AG04449 (cell line): ENCODE measurements at regions not wholly inside any gene's neighbourhood (a gene's known extent, or its start where the extent isn't known, plus 50 kb on each side); places are given as distances from the start of the nearest gene placed in this dataset.
"Not testable (repeated sequence)": the region's sequence is repeated elsewhere in the genome, so short reads cannot be mapped to it uniquely, and the experiment has no call there.

Experiments
- CTCF ChIA-PET: fragments of 350-600 bp; formaldehyde crosslinking; extraction: SDS; loops from one replicate; lab custom pipeline; 2021; ENCODE audit warnings: antibody characterized with exemption; lab: Yijun Ruan, JAX
- POLR2A ChIA-PET: fragments of 400-600, 350-600 bp; formaldehyde crosslinking; extraction: SDS; loops from one replicate; lab custom pipeline; 2020; ENCODE audit warnings: antibody characterized with exemption, inconsistent platforms; lab: Yijun Ruan, JAX
- DNase-seq: peaks from one replicate; pipeline ENCODE4 v3.0.0-alpha.2; 2010; ENCODE audit warnings: low read depth, low spot score
- H3K4me3 ChIP-seq: 2 replicates; pipeline ENCODE4 v1.5.1; 2011; ENCODE audit warnings: low read depth, mild to moderate bottlenecking, control low read depth, low read length
- TF ChIP-seq, protein P1 (sequence below): IDR thresholded peaks from one replicate; pipeline ENCODE4 v1.5.1; 2011; ENCODE audit warnings: mild to moderate bottlenecking, moderate library complexity, low read length, control low read depth, inconsistent platforms; ENCODE audit not compliant: insufficient read depth; ENCODE audit errors: missing control alignments

DNA sequence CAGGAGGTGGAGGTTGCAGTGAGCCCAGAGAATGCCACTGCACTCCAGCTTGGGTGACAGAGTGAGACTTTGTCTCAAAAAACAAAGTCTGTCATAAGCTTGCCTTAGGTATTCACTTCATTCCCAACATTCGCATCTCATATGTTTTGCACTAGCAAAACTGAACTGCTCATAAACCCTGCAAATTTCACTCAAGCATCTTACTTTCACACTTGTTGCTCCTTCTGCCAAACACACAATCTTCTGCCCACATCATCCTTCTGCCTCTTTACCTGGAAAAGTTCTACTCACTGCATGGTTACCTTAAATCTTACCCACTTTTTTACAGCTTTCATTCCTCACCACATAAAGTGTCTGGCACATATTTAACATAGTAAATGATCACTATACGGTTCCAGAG is 152.5 kb downstream of the USP22 start:
- POLR2A ChIA-PET: no interaction called here
- DNase-seq: no peak
- CTCF ChIA-PET: no interaction called here
- H3K4me3 ChIP-seq: no peak overlapping the region
- TF ChIP-seq, protein P1, sequence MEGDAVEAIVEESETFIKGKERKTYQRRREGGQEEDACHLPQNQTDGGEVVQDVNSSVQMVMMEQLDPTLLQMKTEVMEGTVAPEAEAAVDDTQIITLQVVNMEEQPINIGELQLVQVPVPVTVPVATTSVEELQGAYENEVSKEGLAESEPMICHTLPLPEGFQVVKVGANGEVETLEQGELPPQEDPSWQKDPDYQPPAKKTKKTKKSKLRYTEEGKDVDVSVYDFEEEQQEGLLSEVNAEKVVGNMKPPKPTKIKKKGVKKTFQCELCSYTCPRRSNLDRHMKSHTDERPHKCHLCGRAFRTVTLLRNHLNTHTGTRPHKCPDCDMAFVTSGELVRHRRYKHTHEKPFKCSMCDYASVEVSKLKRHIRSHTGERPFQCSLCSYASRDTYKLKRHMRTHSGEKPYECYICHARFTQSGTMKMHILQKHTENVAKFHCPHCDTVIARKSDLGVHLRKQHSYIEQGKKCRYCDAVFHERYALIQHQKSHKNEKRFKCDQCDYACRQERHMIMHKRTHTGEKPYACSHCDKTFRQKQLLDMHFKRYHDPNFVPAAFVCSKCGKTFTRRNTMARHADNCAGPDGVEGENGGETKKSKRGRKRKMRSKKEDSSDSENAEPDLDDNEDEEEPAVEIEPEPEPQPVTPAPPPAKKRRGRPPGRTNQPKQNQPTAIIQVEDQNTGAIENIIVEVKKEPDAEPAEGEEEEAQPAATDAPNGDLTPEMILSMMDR: no peak

DNA sequence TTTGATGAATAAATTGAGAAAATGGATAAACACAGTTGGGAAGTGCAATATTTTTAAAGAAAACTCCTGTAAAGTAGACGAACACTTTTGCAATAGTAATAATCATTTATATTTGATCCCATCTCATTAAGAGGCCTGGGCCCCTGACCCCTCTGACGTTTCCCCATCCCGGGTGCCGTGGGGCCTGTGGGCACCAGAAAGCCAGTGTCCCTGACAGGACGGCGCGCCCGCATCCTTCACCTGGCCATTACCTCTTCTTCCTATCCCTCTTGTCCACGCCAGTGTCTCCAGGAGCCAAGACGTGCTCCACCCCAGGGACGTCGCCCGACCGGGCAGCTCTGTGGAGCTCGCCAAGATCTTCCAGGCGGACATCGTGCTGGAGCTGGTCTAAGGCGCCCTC is 147.4 kb downstream of the USP22 start:
- DNase-seq, H3K4me3 ChIP-seq, CTCF ChIA-PET, POLR2A ChIA-PET: not testable (repeated sequence)

DNA sequence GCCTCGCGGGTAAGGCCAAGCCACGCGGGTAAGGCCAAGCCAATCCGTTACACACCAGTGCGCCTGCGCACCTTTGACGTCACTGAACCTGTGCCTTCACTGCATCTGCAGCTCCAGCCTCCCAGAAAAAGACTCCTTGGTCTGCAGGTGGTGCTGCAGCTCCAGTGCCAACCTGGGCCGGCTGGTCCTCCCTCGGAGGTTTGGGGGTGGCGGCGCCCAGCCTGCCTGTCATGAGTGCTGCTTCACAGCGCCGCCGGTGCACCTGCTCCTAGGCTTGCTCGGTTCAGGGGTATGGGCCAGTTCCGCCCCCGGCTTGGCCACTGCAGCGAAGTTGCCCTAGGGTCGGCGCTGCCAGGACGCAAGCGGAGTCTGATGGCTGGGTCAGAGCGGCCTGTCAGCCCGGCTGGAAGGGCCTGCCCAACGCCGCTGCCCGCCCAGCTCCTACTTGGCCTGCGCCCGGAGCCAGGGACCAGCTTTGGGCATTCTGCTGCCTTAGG is 146.6 kb downstream of the USP22 start:
- H3K4me3 ChIP-seq: no peak overlapping the region
- no peak for DNase-seq
- TF ChIP-seq, protein P1: no peak
- CTCF ChIA-PET: no interaction called here
- POLR2A ChIA-PET: no interaction called here

DNA sequence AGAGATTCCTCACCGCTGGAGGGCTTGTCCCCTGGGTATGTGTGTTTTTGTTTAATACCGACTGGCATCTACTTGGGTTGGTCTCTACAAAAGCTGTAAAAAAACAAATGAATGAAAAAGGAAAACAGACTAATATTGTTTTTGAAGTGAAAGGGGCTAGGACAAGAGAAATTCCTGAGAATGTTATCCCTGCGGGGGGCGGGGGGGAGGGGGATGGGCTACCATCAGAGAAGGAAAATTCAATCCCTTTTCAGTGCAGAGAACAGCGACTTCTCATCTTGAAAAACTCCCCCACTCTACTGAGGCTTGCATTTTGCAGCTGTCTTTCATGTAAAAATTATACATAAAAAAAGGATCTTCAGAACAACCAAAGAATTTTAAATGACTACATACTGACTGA is 144.1 kb downstream of the USP22 start:
- DNase-seq, CTCF ChIA-PET: not testable (repeated sequence)

DNA sequence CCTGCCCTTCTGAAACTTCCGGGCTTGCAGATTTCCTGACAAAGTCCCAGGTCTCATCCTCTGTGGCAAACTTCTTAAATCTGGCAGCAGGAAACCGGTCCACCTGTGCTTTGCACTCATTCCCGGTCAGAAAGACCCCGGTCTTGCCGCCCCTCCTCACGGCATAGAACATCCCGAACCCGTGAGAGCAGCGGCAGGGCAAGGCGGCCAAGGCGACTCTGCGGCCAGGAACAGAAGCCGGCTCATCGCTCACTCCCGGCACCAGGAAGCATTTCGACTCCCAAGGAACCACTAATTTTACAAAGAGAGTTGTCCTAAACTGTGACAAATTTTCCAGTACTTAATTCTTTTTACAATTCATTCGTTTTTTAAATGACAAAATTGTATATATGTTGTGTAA is 140.3 kb downstream of the USP22 start:
- DNase-seq, POLR2A ChIA-PET, H3K4me3 ChIP-seq, CTCF ChIA-PET: not testable (repeated sequence)

More for the DNA sequence above, 144.1 kb downstream of the USP22 start:
- H3K4me3 ChIP-seq, POLR2A ChIA-PET: not testable (repeated sequence)

DNA sequence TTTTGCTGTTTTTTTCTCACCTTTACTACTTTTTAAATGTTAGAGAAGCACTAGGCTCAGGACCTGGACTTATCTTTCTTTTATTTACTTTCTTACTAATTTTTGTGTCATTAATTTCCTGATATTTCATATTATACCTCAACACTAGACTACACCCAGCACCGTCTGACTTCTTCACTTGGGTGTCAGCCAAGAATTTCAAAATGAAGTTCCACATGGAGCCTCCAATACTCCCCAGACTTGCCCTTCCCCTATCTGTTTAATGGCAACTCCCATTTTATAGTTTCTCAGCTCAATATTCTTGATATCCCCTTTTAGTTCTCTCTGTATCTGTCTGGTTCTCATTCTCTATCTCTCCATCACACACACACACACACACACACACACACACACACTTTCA is 139.3 kb downstream of the USP22 start:
- DNase-seq, H3K4me3 ChIP-seq, CTCF ChIA-PET: not testable (repeated sequence)
- POLR2A ChIA-PET: interaction anchor here (0.6 kb wide), 1 partner anchor 15 kb away, joined by 4 read pairs; no protein-coding TSS in a partner anchor

DNA sequence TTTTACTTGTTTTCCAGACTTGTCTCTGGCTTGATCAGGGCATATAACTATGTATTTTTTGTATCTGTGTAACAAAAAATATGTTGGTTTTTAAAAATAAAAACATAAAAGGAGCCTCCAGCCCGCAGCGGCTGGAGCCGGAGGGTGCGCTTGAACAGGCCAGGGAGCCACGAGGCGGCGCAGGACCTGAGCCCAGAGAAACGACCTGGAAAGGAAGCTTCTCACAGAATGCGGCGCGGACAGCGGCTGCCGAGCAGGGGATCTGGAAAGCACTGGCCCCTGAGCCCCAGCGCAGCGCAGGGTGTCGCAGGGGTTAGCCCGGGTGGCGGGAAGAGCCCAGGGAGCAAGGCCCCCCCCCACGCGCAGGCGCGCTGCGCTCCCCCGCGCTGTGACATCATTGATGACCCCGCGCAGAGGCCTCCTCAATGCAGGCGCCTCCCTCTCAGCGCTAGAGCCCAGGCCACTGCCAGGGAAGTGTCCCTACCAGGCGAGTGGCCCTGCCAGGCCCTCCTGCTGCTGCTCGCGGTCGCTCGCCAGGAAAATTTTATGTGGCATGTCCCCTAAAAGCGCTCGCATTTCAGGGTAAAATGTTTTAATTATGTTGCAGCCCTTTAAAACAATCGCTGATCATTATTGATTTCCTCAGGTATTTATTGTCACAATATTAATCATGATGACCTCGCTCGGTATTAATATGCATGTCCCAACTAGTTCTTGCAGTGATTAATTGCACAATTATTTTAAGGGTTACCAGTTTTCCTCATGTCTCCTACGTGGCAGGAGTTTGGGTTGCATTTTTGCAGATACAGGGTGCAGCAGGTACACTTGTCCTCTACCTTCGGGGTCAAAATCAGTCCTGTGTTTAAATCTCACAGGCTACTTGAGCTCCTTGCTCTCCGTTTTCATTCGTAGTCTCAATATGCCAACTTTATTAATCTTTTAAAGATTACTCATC is 134.2 kb downstream of the USP22 start:
- H3K4me3 ChIP-seq: peak overlapping the region; percentile 63
- DNase-seq: no peak
- TF ChIP-seq, protein P1: peak; percentile 78
- ChIA-PET CTCF (interaction anchor here (1.0 to 2.5 kb wide), 5 partner anchors 13 to 107 kb away, joined by 3 to 26 read pairs (median 4); no protein-coding TSS in a partner anchor), POLR2A (no interaction called here)

DNA sequence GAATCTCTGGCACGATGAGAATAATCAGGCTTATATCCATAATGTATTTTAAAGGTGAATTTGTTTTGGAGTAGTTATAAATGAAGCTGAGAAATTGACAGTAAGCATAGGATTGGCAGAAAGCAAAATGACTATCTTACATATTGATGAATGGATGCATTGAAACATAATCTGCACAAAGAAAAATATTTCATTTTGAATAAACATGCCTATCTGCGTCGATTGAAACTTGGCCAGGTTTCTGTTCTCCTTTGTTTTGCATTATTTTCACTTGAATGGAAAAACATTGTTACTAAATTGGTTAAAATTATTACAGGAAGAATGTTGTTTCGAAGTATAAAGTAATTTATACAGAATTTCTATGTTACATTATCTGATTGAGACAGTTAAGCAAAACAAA is 128.2 kb downstream of the USP22 start:
- CTCF ChIA-PET: interaction anchor here (0.6 to 1.0 kb wide), 2 partner anchors 9 to 46 kb away, joined by 3 read pairs; no protein-coding TSS in a partner anchor
- DNase-seq: no peak
- POLR2A ChIA-PET: no interaction called here
- no peak overlapping the region for H3K4me3 ChIP-seq
- TF ChIP-seq, protein P1: no peak
